H9 (cell line): ENCODE measurements at regions not wholly inside any gene's neighbourhood (a gene's known extent, or its start where the extent isn't known, plus 50 kb on each side); places are given as distances from the start of the nearest gene placed in this dataset.

Experiments
- DNase-seq: peaks from one replicate; pipeline ENCODE4 v3.0.0-alpha.2; 2017
- H2AFZ ChIP-seq: one replicate; pipeline ENCODE4 v1.6.1; 2013; ENCODE audit warnings: mild to moderate bottlenecking, low read length, control low read depth, moderate library complexity
- H2AK5ac ChIP-seq: 2 replicates; pipeline ENCODE4 v1.6.1; 2013; ENCODE audit warnings: low read length, control low read depth, mixed read lengths; ENCODE audit not compliant: insufficient read length
- H2BK120ac ChIP-seq: one replicate; pipeline ENCODE4 v1.6.1; 2013; ENCODE audit warnings: low read depth, mild to moderate bottlenecking, low read length, control low read depth, inconsistent platforms; ENCODE audit not compliant: poor library complexity, severe bottlenecking
- H2BK12ac ChIP-seq: 2 replicates; pipeline ENCODE4 v1.6.1; 2013; ENCODE audit warnings: low read length, control low read depth, mixed read lengths, low read depth; ENCODE audit not compliant: insufficient read length
- H2BK15ac ChIP-seq: 2 replicates; pipeline ENCODE4 v1.6.1; 2013; ENCODE audit warnings: low read depth, low read length, control low read depth
- H2BK20ac ChIP-seq: one replicate; pipeline ENCODE4 v1.6.1; 2013; ENCODE audit warnings: low read depth, mild to moderate bottlenecking, low read length, control low read depth, inconsistent platforms; ENCODE audit not compliant: poor library complexity, severe bottlenecking
- H2BK5ac ChIP-seq: 2 replicates; pipeline ENCODE4 v1.6.1; 2013; ENCODE audit warnings: low read length, control low read depth, mixed read lengths; ENCODE audit not compliant: insufficient read length
- H3K14ac ChIP-seq: 2 replicates; pipeline ENCODE4 v1.6.1; 2013; ENCODE audit warnings: low read length, control low read depth; ENCODE audit not compliant: insufficient read depth
- H3K18ac ChIP-seq: 2 replicates; pipeline ENCODE4 v1.6.1; 2013; ENCODE audit warnings: low read depth, mild to moderate bottlenecking, mixed read lengths, low read length, control low read depth; ENCODE audit not compliant: insufficient read length
- H3K23ac ChIP-seq: 2 replicates; pipeline ENCODE4 v1.6.1; 2013; ENCODE audit warnings: low read length, control low read depth, mixed read lengths, low read depth; ENCODE audit not compliant: insufficient read length
- H3K23me2 ChIP-seq: 2 replicates; pipeline ENCODE4 v1.6.1; 2013; ENCODE audit warnings: low read depth, mild to moderate bottlenecking, mixed read lengths, low read length, control low read depth; ENCODE audit not compliant: insufficient read length, poor library complexity, severe bottlenecking
- H3K27ac ChIP-seq: 2 replicates; pipeline ENCODE4 v1.5.1; 2013; ENCODE audit warnings: low read length, control low read depth, mixed read lengths, low read depth; ENCODE audit not compliant: insufficient read length
- H3K27me3 ChIP-seq: 2 replicates; pipeline ENCODE4 v1.6.1; 2013; ENCODE audit warnings: low read length, control low read depth, inconsistent platforms; ENCODE audit not compliant: insufficient read depth
- H3K4ac ChIP-seq: 2 replicates; pipeline ENCODE4 v1.6.1; 2013; ENCODE audit warnings: low read depth, mild to moderate bottlenecking, control low read depth, inconsistent platforms, low read length, moderate library complexity
- H3K4me1 ChIP-seq: 2 replicates; pipeline ENCODE4 v1.6.1; 2013; ENCODE audit warnings: low read length, control low read depth, inconsistent platforms; ENCODE audit not compliant: insufficient read depth
- H3K4me2 ChIP-seq: 2 replicates; pipeline ENCODE4 v1.6.1; 2013; ENCODE audit warnings: low read length, control low read depth, mixed read lengths; ENCODE audit not compliant: insufficient read length, insufficient read depth
- H3K56ac ChIP-seq: 2 replicates; pipeline ENCODE4 v1.6.1; 2013; ENCODE audit warnings: low read depth, mild to moderate bottlenecking, mixed read lengths, low read length, control low read depth; ENCODE audit not compliant: insufficient read length
- H3K79me1 ChIP-seq: 2 replicates; pipeline ENCODE4 v1.6.1; 2013; ENCODE audit warnings: low read depth, mild to moderate bottlenecking, moderate library complexity, low read length, control low read depth, inconsistent platforms; ENCODE audit not compliant: insufficient read depth, poor library complexity, severe bottlenecking
- H3K79me2 ChIP-seq: 2 replicates; pipeline ENCODE4 v1.6.1; 2013; ENCODE audit warnings: low read length, control low read depth, inconsistent platforms; ENCODE audit not compliant: insufficient read depth
- H3K9ac ChIP-seq: 2 replicates; pipeline ENCODE4 v1.6.1; 2013; ENCODE audit warnings: low read length, control low read depth, mixed read lengths; ENCODE audit not compliant: insufficient read length; ENCODE audit errors: extremely low read depth
- H3K9me3 ChIP-seq: one replicate; pipeline ENCODE4 v1.6.1; 2013; ENCODE audit warnings: low read depth, low read length, inconsistent platforms; ENCODE audit not compliant: control insufficient read depth
- H3T11ph ChIP-seq: one replicate; pipeline ENCODE4 v1.6.1; 2013; ENCODE audit warnings: mild to moderate bottlenecking, low read length, control low read depth, inconsistent platforms
- H4K20me1 ChIP-seq: one replicate; pipeline ENCODE4 v1.6.1; 2013; ENCODE audit not compliant: control insufficient read depth, insufficient read length, insufficient read depth
- H4K5ac ChIP-seq: 2 replicates; pipeline ENCODE4 v1.6.1; 2013; ENCODE audit warnings: low read depth, mild to moderate bottlenecking, mixed read lengths, low read length, control low read depth; ENCODE audit not compliant: insufficient read length
- H4K8ac ChIP-seq: replicated peaks from 2 replicates; pipeline ENCODE4 v1.6.1; 2013; ENCODE audit warnings: low read length, control low read depth, mixed read lengths, low read depth; ENCODE audit not compliant: insufficient read length
- H4K91ac ChIP-seq: 2 replicates; pipeline ENCODE4 v1.6.1; 2013; ENCODE audit warnings: low read depth, mild to moderate bottlenecking, moderate library complexity, mixed read lengths, low read length, control low read depth; ENCODE audit not compliant: insufficient read length
- H3K27ac Mint-ChIP-seq, 3 experiments: 2 replicates in 2 of 3; 3 replicates in 1 of 3; pipeline ENCODE4 v1.8.0; 2020 to 2021; ENCODE audit warnings: mixed read lengths in 3 of 3, mild to moderate bottlenecking in 1 of 3, moderate library complexity in 1 of 3
- H3K27me3 Mint-ChIP-seq: 2 replicates; pipeline ENCODE4 v1.8.0; 2021; ENCODE audit warnings: low read depth, mild to moderate bottlenecking, moderate library complexity, mixed read lengths
- H3K36me3 Mint-ChIP-seq, 3 experiments: 2 replicates in 2 of 3; 3 replicates in 1 of 3; pipeline ENCODE4 v1.8.0; 2020 to 2021; ENCODE audit warnings: low read depth in 3 of 3, mixed read lengths in 3 of 3; ENCODE audit not compliant: insufficient read depth in 1 of 3
- H3K4me1 Mint-ChIP-seq, 2 experiments: 2 replicates each; pipeline ENCODE4 v1.8.0; 2020; ENCODE audit warnings: mixed read lengths in 2 of 2
- H3K4me3 Mint-ChIP-seq, 2 experiments: 2 replicates in 1 of 2; 3 replicates in 1 of 2; pipeline ENCODE4 v1.8.0; 2020 to 2021; ENCODE audit warnings: mild to moderate bottlenecking in 2 of 2, mixed read lengths in 2 of 2, moderate library complexity in 1 of 2
- H3K9me3 Mint-ChIP-seq, 2 experiments: 2 replicates in 1 of 2; 3 replicates in 1 of 2; pipeline ENCODE4 v1.8.0; 2020; ENCODE audit warnings: mild to moderate bottlenecking in 2 of 2, mixed read lengths in 2 of 2, moderate library complexity in 1 of 2
- TF ChIP-seq, protein P1 (sequence below): fragments of 200-600 bp; sonication (generic); conservative IDR thresholded peaks from 3 replicates; pipeline ENCODE4 v1.8.0; 2021; ENCODE audit warnings: antibody characterized with exemption, mild to moderate bottlenecking

GRCh38 chr4:111136967-111137366, 514.1 kb upstream of the PITX2 start:
- Histone ChIP-seq H3T11ph (no peak overlapping the region), H2AK5ac (no peak overlapping the region), H3K27me3 (no peaks in the 10 kb centered on the region), H2BK15ac (no peak overlapping the region), H3K23me2 (no peaks in the 10 kb centered on the region), H3K79me2 (no peaks in the 10 kb centered on the region), H2BK120ac (no peak overlapping the region), H4K20me1 (no peaks in the 10 kb centered on the region), H3K79me1 (no peaks in the 10 kb centered on the region), H3K23ac (no peak overlapping the region), H3K9ac (no peak overlapping the region), H3K4me1 (no peaks in the 10 kb centered on the region), H2BK20ac (no peak overlapping the region), H4K5ac (no peak overlapping the region), H3K4ac (no peak overlapping the region), H3K18ac (no peak overlapping the region), H3K56ac (no peak overlapping the region), H2BK5ac (no peak overlapping the region), H3K9me3 (no peaks in the 10 kb centered on the region), H3K4me2 (no peak overlapping the region), H2BK12ac (no peak overlapping the region), H2AFZ (no peak overlapping the region), H4K91ac (no peak overlapping the region), H3K27ac (no peak overlapping the region), H3K14ac (no peak overlapping the region), H4K8ac (no peak overlapping the region)
- TF ChIP-seq, protein P1, sequence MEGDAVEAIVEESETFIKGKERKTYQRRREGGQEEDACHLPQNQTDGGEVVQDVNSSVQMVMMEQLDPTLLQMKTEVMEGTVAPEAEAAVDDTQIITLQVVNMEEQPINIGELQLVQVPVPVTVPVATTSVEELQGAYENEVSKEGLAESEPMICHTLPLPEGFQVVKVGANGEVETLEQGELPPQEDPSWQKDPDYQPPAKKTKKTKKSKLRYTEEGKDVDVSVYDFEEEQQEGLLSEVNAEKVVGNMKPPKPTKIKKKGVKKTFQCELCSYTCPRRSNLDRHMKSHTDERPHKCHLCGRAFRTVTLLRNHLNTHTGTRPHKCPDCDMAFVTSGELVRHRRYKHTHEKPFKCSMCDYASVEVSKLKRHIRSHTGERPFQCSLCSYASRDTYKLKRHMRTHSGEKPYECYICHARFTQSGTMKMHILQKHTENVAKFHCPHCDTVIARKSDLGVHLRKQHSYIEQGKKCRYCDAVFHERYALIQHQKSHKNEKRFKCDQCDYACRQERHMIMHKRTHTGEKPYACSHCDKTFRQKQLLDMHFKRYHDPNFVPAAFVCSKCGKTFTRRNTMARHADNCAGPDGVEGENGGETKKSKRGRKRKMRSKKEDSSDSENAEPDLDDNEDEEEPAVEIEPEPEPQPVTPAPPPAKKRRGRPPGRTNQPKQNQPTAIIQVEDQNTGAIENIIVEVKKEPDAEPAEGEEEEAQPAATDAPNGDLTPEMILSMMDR = no peak
- no peak for DNase-seq
- Mint-ChIP-seq H3K27me3 (no peaks in the 10 kb centered on the region), H3K4me1 (no peaks in the 10 kb centered on the region), H3K27ac (no peak overlapping the region; a peak in 1 of 7 replicates), H3K9me3 (no peaks in the 10 kb centered on the region), H3K4me3 (no peak overlapping the region), H3K36me3 (no peaks in the 10 kb centered on the region)
